ENCODE measurements at regions not wholly inside any gene's neighbourhood (a gene's known extent, or its start where the extent isn't known, plus 50 kb on each side); places are given as distances from the start of the nearest gene placed in this dataset.

DNA sequence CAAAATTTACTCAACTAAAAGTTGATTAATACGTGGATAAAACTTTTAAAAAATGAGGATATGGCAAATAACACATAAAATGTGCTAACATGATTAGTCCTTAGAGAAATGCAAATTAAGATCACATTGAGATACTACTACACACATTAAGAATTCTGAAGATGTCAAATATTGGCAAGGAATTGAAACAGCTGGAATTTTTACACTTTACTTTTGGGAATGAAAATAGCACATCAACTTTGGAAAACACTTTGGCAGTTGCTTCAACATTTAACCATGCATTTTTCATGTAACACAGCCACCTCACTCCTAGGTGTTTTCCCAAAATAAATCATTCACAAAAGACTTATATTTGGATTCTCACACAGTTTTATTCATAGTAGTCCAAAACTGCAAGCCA, 687.9 kb upstream of the SETBP1 start:
- TF ChIP-seq EZH2 (IDR thresholded peaks at IDR 0.05) (no peak), POLR2AphosphoS5 (IDR thresholded peaks at IDR 0.05; ENCODE audit: borderline replicate concordance, low read depth, low read length) (no peak), FOXP2 (optimal IDR thresholded peaks at IDR 0.05; ENCODE audit: control extremely low read depth, extremely low read length, insufficient read depth) (no peak)

Data from SK-N-MC (cell line).